HG02938 (cell line): ENCODE measurements at regions not wholly inside any gene's neighbourhood (a gene's known extent, or its start where the extent isn't known, plus 50 kb on each side); places are given as distances from the start of the nearest gene placed in this dataset.

Experiments
- ATAC-seq: cut with Tn5 transposase; IDR thresholded peaks from one replicate; pipeline ENCODE4 v1.9.1; 2021; ENCODE audit warnings: mild to moderate bottlenecking, moderate library complexity; ENCODE audit not compliant: unreplicated experiment

DNA sequence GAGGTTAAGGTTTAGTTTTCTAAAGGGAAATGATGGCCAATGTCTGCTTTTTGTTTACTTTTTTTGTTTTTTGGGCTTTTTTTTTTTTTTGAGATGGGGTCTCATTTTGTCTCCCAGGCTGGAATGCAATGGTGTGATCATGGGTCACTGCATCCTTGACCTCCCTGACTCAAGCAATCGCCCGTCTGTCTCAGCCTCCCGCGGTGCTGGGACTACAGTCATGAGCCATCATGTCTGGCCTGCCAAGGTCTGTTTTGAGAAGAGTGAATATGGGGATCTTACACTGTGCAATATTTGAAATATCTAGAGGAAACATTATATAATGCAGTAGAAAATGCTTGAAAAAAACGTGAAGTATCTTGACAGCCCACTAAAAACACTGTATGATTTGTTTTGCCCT lies 162.5 kb downstream of the GASK1B start:
- no peak for ATAC-seq

DNA sequence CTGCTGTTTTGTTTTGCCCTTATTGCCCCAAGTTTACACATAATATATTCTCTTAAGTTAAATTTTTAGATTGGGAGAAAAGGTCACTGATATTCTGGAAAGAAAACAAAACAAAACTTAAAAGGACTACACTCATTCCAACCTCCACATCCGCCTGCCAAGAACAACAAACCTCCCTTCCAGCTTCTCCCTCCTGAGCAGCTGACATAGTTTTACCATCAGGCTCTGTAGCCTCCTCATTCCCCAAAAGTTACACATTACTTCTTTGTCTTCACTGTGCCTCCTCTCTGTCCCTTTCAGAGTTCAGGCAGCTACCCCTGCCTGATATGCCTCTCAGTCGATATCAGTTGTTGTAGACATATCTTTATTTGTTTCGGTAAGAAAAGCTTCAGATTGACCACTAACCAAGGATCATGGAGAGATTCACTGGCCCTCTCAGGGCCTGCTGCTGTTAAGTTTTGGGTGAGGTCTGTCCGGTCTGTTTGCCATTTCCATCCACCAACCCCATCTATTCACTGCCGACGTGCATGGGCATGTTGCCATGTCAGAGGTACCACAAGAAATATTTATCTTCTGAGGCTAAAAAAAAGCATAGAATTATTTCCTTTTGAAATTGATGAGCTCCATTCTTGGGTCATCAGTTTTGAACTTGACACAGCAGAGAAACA lies 164.1 kb downstream of the GASK1B start:
- no peak for ATAC-seq

DNA sequence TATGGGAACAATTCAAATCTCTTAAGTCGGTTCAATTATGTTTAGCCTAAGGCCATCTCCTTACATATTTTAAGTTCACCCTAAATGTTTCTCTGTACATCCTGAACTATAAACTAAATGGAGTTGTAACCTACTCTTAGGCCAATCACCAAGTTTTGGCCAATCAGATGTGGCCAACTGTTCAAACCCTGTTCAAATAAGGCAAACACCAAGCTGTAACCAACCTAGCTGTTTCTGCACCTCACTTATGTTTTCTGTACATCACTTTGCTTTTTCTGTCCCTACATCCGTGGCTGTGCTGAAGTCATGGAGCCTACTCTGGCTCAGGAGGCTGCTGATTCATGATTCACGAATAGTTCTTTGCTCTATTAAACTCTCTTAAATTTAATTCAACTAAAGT lies 165.3 kb downstream of the GASK1B start:
- no peak for ATAC-seq

DNA sequence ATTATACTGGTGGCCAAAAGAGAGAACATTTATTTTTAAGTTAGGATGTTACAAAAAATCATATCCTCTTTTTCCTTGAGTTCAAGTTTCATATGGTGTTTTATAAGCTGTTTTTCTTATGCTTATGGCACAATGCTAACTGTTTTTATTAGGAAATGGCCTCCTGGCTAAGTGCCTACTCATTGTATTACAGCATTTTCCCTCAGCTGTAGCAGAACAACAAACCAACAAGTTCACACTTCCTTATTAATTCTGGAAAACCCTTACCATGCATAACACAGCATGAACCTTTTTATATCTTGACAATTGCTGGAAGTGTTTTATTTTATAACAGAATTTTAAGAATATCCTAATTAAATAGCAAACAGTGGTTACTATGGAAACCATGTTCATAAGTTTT lies 165.8 kb downstream of the GASK1B start:
- ATAC-seq, result no peak

DNA sequence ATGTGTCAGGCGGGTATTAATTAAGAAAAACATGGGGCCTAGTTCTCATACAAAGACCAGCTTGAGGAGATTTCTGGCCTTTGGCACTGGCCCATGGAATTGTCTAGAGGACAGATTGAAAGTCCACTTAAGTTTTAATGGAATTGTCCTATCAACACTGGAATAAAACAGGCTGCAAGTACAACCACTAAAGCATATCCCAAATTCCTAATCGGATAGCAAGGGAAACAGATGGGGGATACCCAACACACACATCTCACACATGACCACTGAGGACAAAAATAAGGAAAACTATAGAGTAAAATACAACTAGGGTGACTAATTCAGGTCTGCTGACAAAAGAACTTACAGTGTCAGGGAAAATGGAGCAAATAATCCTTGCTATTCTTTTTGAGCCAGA lies 167.8 kb downstream of the GASK1B start:
- no peak for ATAC-seq

DNA sequence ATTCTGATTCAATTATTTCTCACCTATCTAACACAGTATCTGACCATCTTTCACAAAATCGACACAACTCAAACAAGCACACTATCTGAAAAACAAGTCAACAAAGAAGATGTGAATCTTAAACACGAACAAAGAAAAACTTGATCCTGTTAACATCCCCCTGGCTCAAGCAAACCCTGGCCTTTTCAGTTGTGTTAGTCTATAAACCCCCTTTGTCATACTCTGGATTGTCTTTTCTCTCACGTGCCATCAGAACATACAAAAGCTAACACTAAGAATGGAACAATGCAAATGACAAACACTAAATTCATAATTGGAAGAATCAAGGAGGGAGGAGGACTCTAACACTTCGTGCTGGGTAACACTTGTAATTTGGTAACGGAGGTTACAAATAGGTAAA lies 168.7 kb downstream of the GASK1B start:
- no peak for ATAC-seq

DNA sequence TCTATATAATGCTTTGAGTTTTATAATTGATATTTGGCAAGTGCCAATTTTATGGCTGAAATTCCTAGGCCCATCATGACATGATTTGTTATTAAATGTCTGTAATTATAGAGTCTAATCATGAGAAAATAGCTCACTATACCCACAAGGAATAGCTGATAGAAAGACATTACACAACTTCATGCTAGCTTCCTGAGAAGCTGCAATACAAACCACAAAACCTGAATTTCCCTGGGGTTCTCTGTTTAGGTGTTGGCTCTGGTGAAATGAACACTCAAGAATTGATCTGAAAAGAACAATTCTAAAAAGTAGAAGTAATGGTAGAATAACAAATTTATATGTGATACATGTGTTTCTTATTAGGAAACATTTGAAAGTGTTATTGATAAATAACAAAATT lies 169.6 kb downstream of the GASK1B start:
- no peak for ATAC-seq

DNA sequence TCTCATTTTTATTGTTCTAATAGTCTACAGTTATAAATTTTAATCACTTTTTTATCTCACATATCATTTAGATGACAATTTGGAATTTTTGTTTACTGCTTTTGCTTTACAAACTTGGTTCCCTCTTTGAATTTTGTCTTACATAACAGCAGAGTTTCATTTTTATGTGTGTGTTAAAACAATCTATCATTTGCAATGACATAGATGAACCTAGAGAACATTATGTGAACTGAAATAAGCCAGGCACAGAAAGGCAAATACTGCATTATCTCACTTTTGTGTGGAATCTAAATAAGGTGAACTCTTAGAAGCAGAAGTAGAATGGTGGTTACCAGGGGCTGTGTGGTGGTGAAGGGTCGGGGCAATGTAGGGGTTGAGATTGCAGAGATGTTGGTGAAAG lies 170.7 kb downstream of the GASK1B start:
- ATAC-seq, result no peak

DNA sequence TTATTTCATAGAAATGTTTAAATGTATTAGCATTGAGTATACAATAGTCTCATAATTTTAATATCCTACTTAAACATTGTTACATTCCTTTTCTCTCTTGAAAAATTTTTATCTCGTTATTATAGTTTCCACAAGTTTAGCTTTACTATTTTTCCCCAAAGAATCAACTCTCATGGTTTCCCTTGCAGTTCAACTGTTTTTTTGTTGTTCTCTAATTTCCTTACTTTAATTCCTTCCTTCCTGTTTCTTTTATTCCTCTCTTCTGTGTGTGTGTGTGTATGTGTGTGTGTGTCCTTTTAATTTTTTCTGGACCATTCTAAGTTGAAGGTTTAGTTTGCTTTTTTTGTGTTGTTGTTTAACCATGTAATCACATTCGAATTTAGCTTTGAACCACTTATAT lies 171.1 kb downstream of the GASK1B start:
- ATAC-seq, result no peak

DNA sequence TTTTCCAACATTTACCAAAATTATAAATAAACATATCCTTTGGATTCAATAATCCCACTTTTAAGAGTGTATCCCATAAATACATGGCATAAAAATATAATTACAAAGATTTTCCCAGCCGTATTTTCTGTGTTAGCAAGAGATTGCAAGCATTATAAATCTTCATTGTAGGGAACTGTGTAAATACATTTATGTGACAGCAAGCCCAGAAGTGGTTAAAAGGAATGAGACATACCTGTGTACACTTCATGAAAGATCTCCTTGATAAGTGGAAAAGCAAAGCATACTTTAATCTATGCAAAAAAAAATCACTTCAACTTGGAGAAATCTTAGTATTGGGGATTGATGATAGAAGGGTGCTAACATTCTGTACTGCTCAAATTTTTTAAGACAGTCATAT lies 173.1 kb downstream of the GASK1B start:
- no peak for ATAC-seq

DNA sequence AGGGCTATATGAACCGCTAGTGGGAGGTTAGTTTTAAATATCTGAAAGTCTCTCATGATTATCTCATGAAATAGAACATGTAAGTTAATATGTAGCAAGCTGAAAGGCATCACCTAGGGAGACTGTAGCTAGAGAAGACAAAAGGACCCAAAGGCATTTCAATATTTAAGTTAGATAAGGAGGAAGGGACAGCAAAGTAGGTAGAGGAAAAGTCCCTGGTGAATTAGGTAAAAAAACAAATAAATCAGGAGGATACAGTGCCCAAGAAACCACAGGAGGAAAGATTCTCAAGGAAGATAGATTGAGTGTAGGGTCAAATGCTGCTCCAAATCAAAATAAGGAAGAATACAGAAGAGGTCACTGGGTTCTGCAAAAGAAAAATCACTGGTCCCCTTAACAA lies 175.5 kb downstream of the GASK1B start:
- no peak for ATAC-seq

DNA sequence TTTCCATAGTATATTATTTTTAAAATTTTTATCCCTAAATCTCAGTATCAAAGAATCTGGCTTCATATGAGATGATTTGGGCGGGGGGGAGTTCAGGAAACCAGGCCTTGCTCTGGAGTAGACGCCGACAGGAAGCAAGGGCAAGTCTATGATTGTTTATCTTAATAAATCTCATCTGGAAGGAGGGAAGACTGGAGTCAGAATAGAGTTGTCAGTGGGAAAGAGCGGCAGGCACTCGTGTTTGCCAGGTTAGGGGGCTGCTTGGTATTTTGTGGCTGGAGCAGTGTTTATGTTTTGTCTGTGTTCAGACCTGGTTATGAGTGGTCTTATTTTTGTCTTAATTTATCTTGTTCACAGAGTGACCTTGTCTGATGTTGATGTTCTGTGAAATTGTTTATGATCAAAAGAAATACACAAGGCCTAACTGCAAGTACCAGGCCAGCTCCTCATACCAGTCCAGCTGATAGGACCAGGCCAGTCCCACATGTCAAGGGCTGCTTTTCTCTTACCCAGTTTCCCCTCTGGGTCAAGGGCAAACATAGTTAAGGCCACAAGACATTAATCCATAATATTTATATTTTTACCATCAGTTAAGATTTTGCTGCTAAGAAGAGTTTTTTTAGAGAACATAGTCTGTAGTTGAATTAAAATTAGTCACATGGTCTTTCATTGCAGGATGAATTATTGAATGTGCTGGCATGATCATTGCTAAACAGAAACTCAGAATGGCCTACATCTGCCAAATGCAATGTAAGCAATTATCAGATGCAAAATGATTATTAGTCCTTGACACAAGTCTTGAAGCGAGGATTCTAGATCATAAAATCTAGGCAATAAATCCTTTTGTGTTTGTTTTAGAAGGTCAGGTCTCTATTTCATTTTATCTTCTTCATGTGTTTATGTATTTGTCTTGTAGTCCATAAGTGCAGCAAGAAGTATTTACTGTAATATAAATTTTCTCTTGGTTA lies 176.5 kb downstream of the GASK1B start:
- no peak for ATAC-seq

DNA sequence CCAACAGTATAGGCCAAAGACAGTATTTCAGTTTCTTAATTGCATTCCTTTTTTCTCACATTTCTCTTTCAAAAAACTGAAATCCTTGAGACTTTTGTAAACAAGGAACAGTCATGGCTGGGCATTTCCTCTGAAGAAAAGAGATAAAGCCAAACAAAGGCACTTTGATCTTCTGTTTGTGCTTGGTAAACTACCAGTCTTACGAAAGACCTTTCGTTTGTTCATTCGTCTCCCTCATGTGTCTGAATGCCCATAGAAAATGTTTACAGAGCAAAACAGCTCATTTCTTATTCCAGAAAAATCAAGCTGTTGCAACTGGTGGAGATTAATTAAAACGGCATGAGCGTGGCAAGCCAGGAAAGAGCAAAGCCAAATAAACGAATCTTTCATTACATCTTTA lies 178.0 kb downstream of the GASK1B start:
- no peak for ATAC-seq

DNA sequence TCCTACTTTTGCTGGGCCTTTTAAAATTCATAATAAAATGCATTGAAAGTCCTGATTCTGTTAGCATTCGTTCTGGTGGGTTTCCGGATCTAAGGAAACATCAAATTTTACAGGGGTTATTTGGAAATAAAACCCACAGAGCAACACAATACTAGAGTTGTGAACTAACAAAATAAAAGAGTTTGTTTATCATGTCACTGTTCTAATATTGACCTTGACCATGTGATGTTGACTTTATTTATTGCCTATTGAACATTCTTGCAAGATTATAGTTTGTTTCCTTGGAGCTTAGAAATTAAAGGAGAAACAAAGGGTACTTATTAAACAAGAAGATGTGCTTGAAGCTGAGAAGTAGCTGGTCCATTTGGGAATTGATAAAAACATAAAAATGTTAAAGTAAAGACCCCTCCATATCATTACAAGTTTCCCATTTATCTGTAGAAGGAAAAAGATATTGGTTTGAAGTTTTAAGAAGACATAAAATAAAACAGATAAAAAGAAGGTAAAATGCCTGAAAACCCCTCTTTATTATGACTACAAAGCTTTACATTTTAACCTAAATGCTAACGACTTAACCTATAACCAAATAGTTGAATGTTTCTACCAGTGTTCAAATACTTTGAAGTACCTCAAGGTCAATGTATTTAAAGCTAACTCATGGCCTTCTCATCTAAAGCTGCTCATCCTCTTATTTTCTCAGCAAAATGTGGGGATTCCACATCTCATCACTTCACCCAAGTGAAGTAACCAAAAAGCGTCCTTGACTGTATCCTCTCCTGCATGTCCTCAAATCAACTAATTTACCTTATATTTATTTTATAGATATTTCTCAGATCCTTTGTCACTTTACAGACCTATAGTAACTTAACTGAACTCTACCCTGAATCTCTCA lies 179.6 kb downstream of the GASK1B start:
- no peak for ATAC-seq

DNA sequence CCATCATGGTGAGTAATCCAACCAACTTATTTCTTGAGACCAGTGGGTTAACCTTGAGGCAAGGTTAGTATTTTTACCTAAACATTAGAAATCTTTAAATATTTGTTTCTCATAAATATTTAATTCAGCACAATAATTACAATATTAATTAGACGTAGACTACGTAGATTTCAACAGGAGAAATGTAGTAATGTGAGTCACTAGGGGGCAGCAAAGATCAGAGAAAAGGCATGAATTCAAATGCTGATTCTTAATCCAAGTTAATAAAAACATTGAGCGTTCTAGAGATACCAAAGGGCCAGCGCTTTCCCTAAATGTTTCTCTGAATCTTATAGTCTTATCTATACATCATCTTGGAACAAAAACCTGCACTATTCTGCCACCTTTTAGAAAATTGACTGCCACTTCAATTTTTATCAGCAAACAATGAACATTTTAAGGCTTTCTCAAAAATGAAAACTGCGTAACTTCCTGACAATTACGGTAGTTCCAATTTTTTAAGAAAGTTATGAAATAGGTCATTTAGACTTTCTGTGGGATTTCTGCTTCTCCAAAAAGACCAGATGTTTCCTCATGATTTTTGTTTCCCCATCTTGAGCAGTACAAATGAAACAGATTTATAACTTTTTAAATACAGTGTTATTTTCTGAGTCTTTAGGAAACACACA lies 180.7 kb downstream of the GASK1B start:
- ATAC-seq, result peak; percentile 78

DNA sequence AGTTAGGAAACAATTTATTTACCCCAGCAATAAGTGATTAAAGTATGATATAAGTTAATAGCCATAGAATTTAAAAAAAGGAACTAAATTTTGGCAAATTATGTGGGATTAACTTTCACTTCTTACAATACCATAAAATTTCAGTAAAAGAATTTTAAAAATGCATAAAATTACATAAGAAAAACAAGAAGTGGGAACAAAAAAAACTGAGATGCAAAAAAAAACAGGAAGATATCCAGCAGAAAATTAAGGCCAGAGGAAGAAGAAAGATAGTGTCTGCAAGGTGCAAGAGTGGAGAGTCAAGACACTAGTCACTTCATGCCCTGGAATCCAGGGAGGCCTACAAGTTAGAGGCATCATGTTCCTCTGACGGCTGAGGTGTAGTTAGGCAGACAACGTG lies 184.2 kb downstream of the GASK1B start:
- no peak for ATAC-seq

DNA sequence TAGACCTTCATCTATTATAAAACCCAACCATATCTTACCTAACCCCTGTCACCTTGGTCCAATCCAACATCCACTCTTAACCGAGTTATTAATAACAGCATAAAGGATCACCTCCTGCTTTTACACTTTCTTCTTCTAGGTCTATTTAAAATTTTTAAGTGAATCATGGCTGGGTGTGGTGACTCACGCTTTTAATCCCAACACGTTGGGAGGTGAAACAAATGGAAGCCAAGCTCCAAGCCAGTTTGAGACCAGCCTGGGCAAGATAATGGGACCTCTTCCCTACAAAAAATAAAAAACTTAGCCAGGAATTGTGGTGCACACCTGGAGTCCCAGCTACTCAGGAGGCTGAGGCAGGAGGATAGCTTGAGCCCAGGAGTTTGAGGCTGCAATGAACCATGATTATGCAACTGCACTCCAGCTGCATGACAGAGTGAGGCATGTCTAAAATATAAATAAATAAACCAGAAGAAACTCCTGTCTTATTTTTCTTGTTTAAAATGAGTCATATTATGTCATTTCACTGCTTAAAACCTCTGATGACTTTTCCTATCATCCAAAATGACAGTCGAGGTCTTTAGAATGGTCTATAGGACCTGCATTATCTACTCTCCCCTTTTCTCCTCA lies 188.4 kb downstream of the GASK1B start:
- ATAC-seq, result no peak

DNA sequence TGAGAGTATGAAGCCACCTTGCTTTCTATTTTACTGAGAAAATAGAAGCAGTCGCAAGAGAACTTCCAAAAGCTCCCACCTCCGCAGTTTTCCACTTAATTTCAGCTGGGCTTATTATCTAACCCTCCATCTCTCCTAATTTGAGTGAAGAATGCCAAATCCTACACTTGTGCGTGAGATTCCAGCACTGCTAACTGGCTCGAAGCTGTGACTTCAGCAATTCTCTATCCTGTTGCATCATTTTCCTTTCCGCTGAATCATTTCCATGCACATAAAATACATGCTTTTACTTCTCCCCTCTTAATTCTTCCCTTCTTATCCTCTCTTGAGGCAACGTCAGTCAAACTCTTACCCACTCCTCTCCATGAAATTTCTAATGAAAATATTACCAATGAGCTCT lies 189.5 kb downstream of the GASK1B start:
- ATAC-seq, result no peak

DNA sequence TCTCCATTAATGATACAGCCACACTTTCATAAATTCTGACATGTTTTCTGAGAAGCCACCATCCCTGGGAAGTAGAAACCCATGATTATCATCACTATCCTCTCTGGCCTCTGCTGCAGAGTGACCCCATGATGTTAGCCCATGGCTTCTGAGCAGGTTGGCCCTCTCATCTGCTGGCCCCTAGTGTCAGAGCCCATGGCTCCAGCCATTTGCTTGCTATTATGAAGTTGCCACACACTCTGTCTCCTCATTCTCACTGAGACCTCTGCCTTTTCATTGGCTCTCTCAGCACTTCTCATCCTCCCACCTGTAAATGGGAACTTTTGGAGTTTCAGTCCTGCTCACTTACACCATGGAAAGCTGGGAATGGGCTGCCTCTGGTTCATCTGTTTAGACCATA lies 192.7 kb downstream of the GASK1B start:
- no peak for ATAC-seq

DNA sequence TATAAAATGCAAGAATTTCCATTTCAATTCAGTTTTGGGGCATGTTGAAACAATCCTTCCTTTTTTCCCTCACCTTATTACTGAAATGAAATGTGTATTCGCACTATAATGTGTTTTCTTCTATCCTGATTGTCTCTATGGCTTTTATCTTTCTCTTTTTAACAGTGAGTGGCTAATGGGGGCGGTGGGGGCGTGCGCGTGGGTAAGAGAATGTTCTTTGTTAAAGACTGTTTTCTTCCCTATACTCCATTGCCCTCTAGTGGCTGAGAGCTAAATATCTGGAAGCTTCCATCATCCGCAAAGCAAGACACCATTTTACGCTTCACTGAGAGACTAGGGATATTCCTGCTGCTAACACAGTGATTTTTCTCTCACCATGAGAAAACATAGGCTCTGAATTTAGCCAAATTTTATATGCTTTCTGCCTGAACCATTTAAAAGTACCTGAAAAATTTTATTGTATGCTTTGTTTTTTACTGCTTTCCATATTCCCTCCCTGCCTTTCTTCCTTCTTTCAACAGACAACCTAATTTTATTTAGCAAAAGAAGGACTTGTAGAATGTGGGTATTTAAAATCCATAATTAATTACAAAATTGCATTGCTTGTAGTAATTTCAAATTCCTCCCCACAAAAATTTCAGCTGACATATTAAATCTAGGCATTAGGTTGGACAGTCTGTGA lies 194.0 kb downstream of the GASK1B start:
- ATAC-seq, result peak; percentile 91
